HepG2 (cell line): ENCODE measurements at regions not wholly inside any gene's neighbourhood (a gene's known extent, or its start where the extent isn't known, plus 50 kb on each side); places are given as distances from the start of the nearest gene placed in this dataset.

ENCODE experiments used
- ATAC-seq: fragments of 200-7000 bp; cut with Tn5 transposase; 3 replicates; pipeline ENCODE4 v1.9.1; 2020; ENCODE audit warnings: mild to moderate bottlenecking, moderate library complexity
- BruUV-seq: library from RNA; stranded (reverse); fragments of 400-500 nt; replicated peaks from 2 replicates; lab custom pipeline; 2021; lab: Mats Ljungman, UMichigan
- CTCF ChIA-PET: fragments of 300-600 bp; formaldehyde crosslinking; extraction: SDS; loops from one replicate; lab custom pipeline; 2021; ENCODE audit warnings: low total read pairs, inconsistent platforms, low intra/inter-chr PET ratio; lab: Yijun Ruan, JAX
- POLR2A ChIA-PET: fragments of 350-600 bp; sonication (Branson Sonifier 250); formaldehyde crosslinking; loops from one replicate; lab custom pipeline; 2020; ENCODE audit warnings: antibody characterized with exemption, inconsistent platforms; lab: Yijun Ruan, JAX
- DNase-seq: peaks from one replicate; pipeline ENCODE4 v3.0.0-alpha.2; 2015; ENCODE audit warnings: low spot score
- FAIRE-seq: peaks from 3 replicates; lab custom pipeline; 2011; peaks lifted over from hg19 to GRCh38; lab: Jason Lieb, UNC
- H2AFZ ChIP-seq: one replicate; pipeline ENCODE4 v1.6.1; 2011; ENCODE audit warnings: low read length, inconsistent platforms
- H3K27ac ChIP-seq: fragments of 300-600 bp; 3 replicates; pipeline ENCODE4 v1.8.0; 2011; ENCODE audit warnings: mixed run types, mild to moderate bottlenecking, mixed read lengths, low read length, inconsistent platforms; ENCODE audit not compliant: insufficient read depth; ENCODE audit errors: extremely low read length
- H3K27me3 ChIP-seq, 2 experiments: fragments of 200-600 bp in 1 of 2; 2 replicates in 1 of 2; 3 replicates in 1 of 2; pipeline versions ENCODE4 v1.6.0 to v1.8.0; 2011; ENCODE audit warnings: low read length in 2 of 2, mild to moderate bottlenecking in 2 of 2, moderate library complexity in 2 of 2, inconsistent platforms in 1 of 2; ENCODE audit not compliant: insufficient read depth in 2 of 2, control insufficient read depth in 1 of 2
- H3K36me3 ChIP-seq, 2 experiments: fragments of 200-600 bp in 1 of 2; replicated peaks in 1 of 2; 2 replicates in 1 of 2; 3 replicates in 1 of 2; pipeline versions ENCODE4 v1.5.1 to v1.8.0; 2011; ENCODE audit warnings: low read length in 2 of 2, inconsistent platforms in 1 of 2; ENCODE audit not compliant: insufficient read depth in 2 of 2, control insufficient read depth in 1 of 2
- H3K4me1 ChIP-seq: 2 replicates; pipeline ENCODE4 v1.5.1; 2012; ENCODE audit warnings: low read length, inconsistent platforms; ENCODE audit not compliant: insufficient read depth
- H3K4me2 ChIP-seq: 2 replicates; pipeline ENCODE4 v1.6.0; 2011; ENCODE audit warnings: low read depth, low read length, inconsistent platforms
- H3K4me3 ChIP-seq, 3 experiments: fragments of 200-600 bp in 1 of 3; sonication (generic), shearing (Covaris generic) in 1 of 3; replicated peaks in 1 of 3; 2 replicates each; pipeline ENCODE4 v1.5.1; 2011 to 2016; ENCODE audit warnings: low read length in 3 of 3, inconsistent platforms in 2 of 3, low read depth in 2 of 3, mild to moderate bottlenecking in 2 of 3, control low read depth in 1 of 3, mixed read lengths in 1 of 3; ENCODE audit not compliant: insufficient read depth in 1 of 3
- H3K79me2 ChIP-seq: one replicate; pipeline ENCODE4 v1.6.1; 2011; ENCODE audit warnings: low read length, inconsistent platforms; ENCODE audit not compliant: insufficient read depth
- H3K9ac ChIP-seq: 2 replicates; pipeline ENCODE4 v1.6.0; 2011; ENCODE audit warnings: mild to moderate bottlenecking, low read depth, low read length, inconsistent platforms; ENCODE audit not compliant: insufficient read depth
- H3K9me3 ChIP-seq: 2 replicates; pipeline ENCODE4 v1.5.1; 2012; ENCODE audit warnings: mild to moderate bottlenecking, low read length
- H4K20me1 ChIP-seq: 2 replicates; pipeline ENCODE4 v1.6.0; 2011; ENCODE audit warnings: inconsistent platforms, mild to moderate bottlenecking, low read length, moderate library complexity; ENCODE audit not compliant: insufficient read depth
- CSRNP2 ChIP-seq: sonication (generic); formaldehyde crosslinking; conservative IDR thresholded peaks from 2 replicates; pipeline ENCODE4 v1.8.0; 2022; ENCODE audit warnings: low read depth, missing genetic modification reagents
- FOXK1 ChIP-seq: sonication (generic); formaldehyde crosslinking; IDR thresholded peaks from 2 replicates; pipeline ENCODE4 v1.4.0; 2020; ENCODE audit warnings: low read depth, missing genetic modification reagents, borderline replicate concordance
- TGIF2 ChIP-seq: IDR thresholded peaks from 2 replicates; pipeline ENCODE4 v1.6.1; 2016; ENCODE audit warnings: control low read depth, missing compliant biosample characterization
- ZBTB37 ChIP-seq: sonication (generic); formaldehyde crosslinking; IDR thresholded peaks from 2 replicates; pipeline ENCODE4 v1.4.0; 2020; ENCODE audit warnings: mild to moderate bottlenecking, missing genetic modification reagents
- ZNF225 ChIP-seq: sonication (generic); formaldehyde crosslinking; IDR thresholded peaks from 2 replicates; pipeline ENCODE4 v1.4.0; 2020; ENCODE audit warnings: mild to moderate bottlenecking, missing genetic modification reagents
- ZNF766 ChIP-seq: sonication (generic); formaldehyde crosslinking; IDR thresholded peaks from 2 replicates; pipeline ENCODE4 v1.5.0; 2020; ENCODE audit warnings: missing genetic modification reagents, borderline replicate concordance
- ZNF777 ChIP-seq: sonication (generic); formaldehyde crosslinking; IDR thresholded peaks from 2 replicates; pipeline ENCODE4 v1.4.0; 2020; ENCODE audit warnings: missing genetic modification reagents
- ZSCAN12 ChIP-seq: sonication (generic); formaldehyde crosslinking; IDR thresholded peaks from 2 replicates; pipeline ENCODE4 v1.9.0; 2021; ENCODE audit warnings: mild to moderate bottlenecking, missing genetic modification reagents
- WGBS: methylation state at CpG from one replicate; pipeline ENCODE4 v1.1.6; 2017; ENCODE audit warnings: low lambda C conversion rate; 5-methylcytosine and 5-hydroxymethylcytosine counted together
- in situ Hi-C: cut with HindIII; loops from 2 replicates; pipeline ENCODE4 v1.10.0; 2017; ENCODE audit warnings: low pct_unique_long_range_greater_than_20kb; ENCODE audit not compliant: extremely low pct_ligation_motif_present
- intact Hi-C: fragments of 100-400 bp; cut with micrococcal nuclease; formaldehyde crosslinking; loops from one replicate; pipeline ENCODE4 v1.10.0; 2022; ENCODE audit not compliant: unreplicated experiment

GRCh38 chr4:27094224-27094623, 233.6 kb downstream of the STIM2 start:
- H3K4me2 ChIP-seq, result no peak overlapping the region
- no peak for TF ChIP-seq ZNF777
- TF ChIP-seq ZNF766, result no peak
- TF ChIP-seq ZBTB37 (CRISPR knock-in tag), result no peak
- TF ChIP-seq FOXK1, result no peak
- no peak for TF ChIP-seq ZSCAN12 (CRISPR knock-in tag)
- no peak for TF ChIP-seq TGIF2 (CRISPR knock-in tag)
- no peak for TF ChIP-seq CSRNP2 (CRISPR knock-in tag)
- TF ChIP-seq ZNF225, result no peak
- TF ChIP-seq, all 625 proteins: peak for 0
- Histone ChIP-seq H2AFZ (no peak overlapping the region), H4K20me1 (no peaks in the 10 kb centered on the region), H3K4me1 (no peaks in the 10 kb centered on the region), H3K27me3 (peaks cover 0 to 8% of the 10 kb centered on the region in 2 experiments; a peak in 2 of 5 replicates), H3K36me3 (no peaks in the 10 kb centered on the region), H3K9ac (no peak overlapping the region), H3K9me3 (no peaks in the 10 kb centered on the region), H3K4me3 (no peak overlapping the region), H3K79me2 (no peaks in the 10 kb centered on the region), H3K27ac (no peak overlapping the region)
- FAIRE-seq, result no peak
- in situ Hi-C loops (no loop called here), intact Hi-C loops (no loop called here)
- 12% methylated on average over 5 of the region's 6 CpGs for WGBS
- CTCF ChIA-PET, result no interaction called here
- ATAC-seq, result no peak
- no TSS peak for BruUV-seq
- POLR2A ChIA-PET, result no interaction called here
- DNase-seq, result no peak
